GM12875 (cell line): ENCODE measurements at regions not wholly inside any gene's neighbourhood (a gene's known extent, or its start where the extent isn't known, plus 50 kb on each side); places are given as distances from the start of the nearest gene placed in this dataset.

ENCODE experiments used
- H3K4me3 ChIP-seq: one replicate; pipeline ENCODE4 v1.5.1; 2011; ENCODE audit warnings: low read depth, low read length, control low read depth
- TF ChIP-seq, protein P1 (sequence below): IDR thresholded peaks from 2 replicates; pipeline ENCODE4 v1.5.1; 2011; ENCODE audit warnings: low read depth, mild to moderate bottlenecking, control low read depth, inconsistent platforms, low read length, moderate library complexity, borderline replicate concordance; ENCODE audit not compliant: insufficient read depth

GRCh38 chr21:35212393-35213127 lies 163.5 kb upstream of the RUNX1 start:
- TF ChIP-seq, protein P1, sequence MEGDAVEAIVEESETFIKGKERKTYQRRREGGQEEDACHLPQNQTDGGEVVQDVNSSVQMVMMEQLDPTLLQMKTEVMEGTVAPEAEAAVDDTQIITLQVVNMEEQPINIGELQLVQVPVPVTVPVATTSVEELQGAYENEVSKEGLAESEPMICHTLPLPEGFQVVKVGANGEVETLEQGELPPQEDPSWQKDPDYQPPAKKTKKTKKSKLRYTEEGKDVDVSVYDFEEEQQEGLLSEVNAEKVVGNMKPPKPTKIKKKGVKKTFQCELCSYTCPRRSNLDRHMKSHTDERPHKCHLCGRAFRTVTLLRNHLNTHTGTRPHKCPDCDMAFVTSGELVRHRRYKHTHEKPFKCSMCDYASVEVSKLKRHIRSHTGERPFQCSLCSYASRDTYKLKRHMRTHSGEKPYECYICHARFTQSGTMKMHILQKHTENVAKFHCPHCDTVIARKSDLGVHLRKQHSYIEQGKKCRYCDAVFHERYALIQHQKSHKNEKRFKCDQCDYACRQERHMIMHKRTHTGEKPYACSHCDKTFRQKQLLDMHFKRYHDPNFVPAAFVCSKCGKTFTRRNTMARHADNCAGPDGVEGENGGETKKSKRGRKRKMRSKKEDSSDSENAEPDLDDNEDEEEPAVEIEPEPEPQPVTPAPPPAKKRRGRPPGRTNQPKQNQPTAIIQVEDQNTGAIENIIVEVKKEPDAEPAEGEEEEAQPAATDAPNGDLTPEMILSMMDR: no peak
- no peak overlapping the region for H3K4me3 ChIP-seq

DNA sequence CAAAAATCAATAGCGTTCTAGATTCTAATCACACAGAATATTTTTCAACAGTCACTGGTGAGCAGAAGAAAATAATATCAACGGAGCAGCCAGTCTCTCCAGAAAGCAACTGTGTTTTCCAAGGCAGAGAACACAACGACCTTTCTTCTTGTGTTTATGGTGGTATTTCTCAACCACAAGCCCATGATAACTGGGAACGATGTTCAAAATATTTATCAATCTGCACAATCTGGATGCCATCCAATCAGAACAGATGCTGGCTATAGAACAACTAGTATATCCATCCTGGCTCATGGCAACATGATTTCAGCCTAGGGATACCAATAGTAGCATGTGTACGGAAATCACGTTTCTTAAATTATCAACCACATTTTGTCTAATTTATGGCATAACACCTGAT lies 162.7 kb upstream of the RUNX1 start:
- TF ChIP-seq, protein P1: no peak
- no peak overlapping the region for H3K4me3 ChIP-seq

GRCh38 chr21:35210093-35210492 lies 161.0 kb upstream of the RUNX1 start:
- H3K4me3 ChIP-seq: no peak overlapping the region
- TF ChIP-seq, protein P1: no peak

DNA sequence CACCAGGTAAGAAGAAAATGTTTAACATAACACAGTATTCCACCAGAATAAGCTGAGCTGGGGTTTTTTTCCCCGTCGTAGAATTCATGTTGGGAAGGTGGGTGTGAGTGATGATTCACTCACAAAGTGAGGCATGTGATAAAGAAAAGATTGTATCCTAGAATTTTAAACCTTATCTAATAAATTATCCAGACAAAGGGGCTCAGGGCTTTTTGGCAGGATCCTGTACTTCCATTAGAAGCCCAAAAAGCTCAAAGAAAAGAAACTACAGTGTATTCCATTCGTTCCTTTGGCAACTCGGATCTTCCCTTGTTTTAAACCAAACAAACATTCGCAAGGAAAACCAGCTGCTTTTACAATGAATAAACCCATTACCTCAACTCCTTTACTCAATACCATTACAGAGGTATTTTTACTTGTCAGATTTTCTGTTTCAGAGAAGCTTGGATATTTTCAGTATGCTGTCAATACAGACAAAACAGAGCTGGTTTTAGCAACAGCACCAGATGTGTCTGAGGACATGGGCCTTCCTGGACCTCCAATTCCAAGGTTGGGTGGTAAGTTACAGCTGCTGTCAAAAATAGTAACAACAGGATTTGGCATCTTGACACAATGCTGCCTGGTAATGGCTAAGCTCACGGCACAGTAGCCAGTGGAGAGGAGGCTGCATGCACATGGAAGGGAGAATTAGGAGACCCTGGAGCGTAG lies 159.9 kb upstream of the RUNX1 start:
- H3K4me3 ChIP-seq: no peak overlapping the region
- TF ChIP-seq, protein P1: no peak

DNA sequence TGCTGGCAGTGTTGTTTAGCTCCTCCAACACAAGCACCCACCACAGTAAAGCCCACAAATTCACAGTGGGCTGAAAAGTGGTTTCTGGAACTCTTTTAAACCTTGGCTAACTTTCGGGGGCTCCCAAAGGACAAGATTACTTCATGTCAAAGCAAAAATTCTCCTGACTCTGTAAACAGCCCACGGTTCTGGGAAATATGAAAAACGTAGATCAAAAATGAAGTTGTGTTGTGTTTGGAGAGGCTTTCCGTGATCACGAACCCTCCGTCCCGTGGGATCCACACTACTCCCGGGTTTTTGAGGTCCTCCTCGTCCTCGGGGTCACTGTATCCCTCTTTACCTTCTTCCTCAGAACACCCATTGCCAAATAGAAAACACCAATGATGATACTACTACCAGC lies 159.0 kb upstream of the RUNX1 start:
- no peak overlapping the region for H3K4me3 ChIP-seq
- TF ChIP-seq, protein P1: no peak

DNA sequence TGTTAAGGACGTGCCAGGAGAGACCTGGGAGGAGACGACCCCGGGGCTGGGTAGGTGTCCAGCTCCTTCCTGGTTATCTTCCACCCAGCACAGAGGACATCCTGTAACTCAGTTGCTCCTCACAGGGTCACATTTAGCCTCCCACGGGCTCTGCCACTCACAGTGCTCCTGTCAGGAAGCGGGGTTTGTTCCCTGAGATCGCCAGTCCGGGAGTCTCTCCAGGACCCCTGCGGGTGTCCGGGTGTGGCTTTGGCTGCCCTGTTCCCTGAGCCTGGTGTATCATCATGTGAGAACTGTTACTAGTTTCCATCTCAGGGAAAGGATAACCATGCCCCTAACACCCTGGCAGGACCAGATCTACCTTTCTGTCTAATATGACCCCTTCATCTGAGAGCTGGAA lies 158.2 kb upstream of the RUNX1 start:
- H3K4me3 ChIP-seq: no peak overlapping the region
- TF ChIP-seq, protein P1: no peak
